ENCODE measurements at regions not wholly inside any gene's neighbourhood (a gene's known extent, or its start where the extent isn't known, plus 50 kb on each side); places are given as distances from the start of the nearest gene placed in this dataset.

GRCh38 chr1:96059736-96060135 lies 661.8 kb upstream of the PTBP2 start:
- TF ChIP-seq CTCF (IDR thresholded peaks at IDR 0.05) (no peak), ZFX (IDR thresholded peaks at IDR 0.05; ENCODE audit: borderline replicate concordance) (no peak)
